Skeletal muscle satellite cell (primary cell): ENCODE measurements at regions not wholly inside any gene's neighbourhood (a gene's known extent, or its start where the extent isn't known, plus 50 kb on each side); places are given as distances from the start of the nearest gene placed in this dataset.
"Not testable (repeated sequence)": the region's sequence is repeated elsewhere in the genome, so short reads cannot be mapped to it uniquely, and the experiment has no call there.

Source experiments
- H3K27me3 ChIP-seq: 2 replicates; pipeline ENCODE4 v1.7.0; 2013; ENCODE audit warnings: low read length; ENCODE audit not compliant: control insufficient read depth, insufficient read depth
- H3K36me3 ChIP-seq: 2 replicates; pipeline ENCODE4 v1.7.0; 2013; ENCODE audit warnings: mild to moderate bottlenecking, control low read depth, low read length; ENCODE audit not compliant: insufficient read depth
- H3K4me1 ChIP-seq: 2 replicates; pipeline ENCODE4 v1.7.0; 2013; ENCODE audit warnings: low read length; ENCODE audit not compliant: control insufficient read depth, insufficient read depth
- H3K4me2 ChIP-seq: 2 replicates; pipeline ENCODE4 v1.7.0; 2013; ENCODE audit warnings: mild to moderate bottlenecking, low read length
- H3K4me3 ChIP-seq: 2 replicates; pipeline ENCODE4 v1.7.0; 2013; ENCODE audit warnings: low read length
- H3K9ac ChIP-seq: 2 replicates; pipeline ENCODE4 v1.7.0; 2013; ENCODE audit warnings: mild to moderate bottlenecking, low read depth, low read length, moderate library complexity
- H3K9me3 ChIP-seq: replicated peaks from 2 replicates; pipeline ENCODE4 v1.7.0; 2013; ENCODE audit warnings: mild to moderate bottlenecking, control low read depth, low read length

- not testable (repeated sequence) for H3K4me1 ChIP-seq
Measured at GRCh38 chr1:149369081-149369480, 105.8 kb upstream of the NBPF19 start.

GRCh38 chr1:149371955-149372354, 102.9 kb upstream of the NBPF19 start:
- H3K9ac ChIP-seq, H3K9me3 ChIP-seq: not testable (repeated sequence)

More at GRCh38 chr1:149369081-149369480, 105.8 kb upstream of the NBPF19 start:
- not testable (repeated sequence) for H3K27me3 ChIP-seq, H3K9me3 ChIP-seq, H3K4me3 ChIP-seq, H3K4me2 ChIP-seq, H3K9ac ChIP-seq, H3K36me3 ChIP-seq

GRCh38 chr1:149378462-149378861, 96.4 kb upstream of the NBPF19 start:
- not testable (repeated sequence) for H3K27me3 ChIP-seq, H3K4me3 ChIP-seq, H3K9me3 ChIP-seq

More at GRCh38 chr1:149371955-149372354, 102.9 kb upstream of the NBPF19 start:
- not testable (repeated sequence) for H3K27me3 ChIP-seq, H3K4me2 ChIP-seq, H3K36me3 ChIP-seq, H3K4me1 ChIP-seq, H3K4me3 ChIP-seq

GRCh38 chr1:149390173-149390926, 84.5 kb upstream of the NBPF19 start:
- not testable (repeated sequence) for H3K36me3 ChIP-seq, H3K9me3 ChIP-seq, H3K27me3 ChIP-seq, H3K4me1 ChIP-seq
- H3K4me3 ChIP-seq = peak overlapping the region; percentile 66
- H3K4me2 ChIP-seq = peak overlapping the region; percentile 75
- peak overlapping the region; percentile 65 for H3K9ac ChIP-seq

More at GRCh38 chr1:149378462-149378861, 96.4 kb upstream of the NBPF19 start:
- not testable (repeated sequence) for H3K4me2 ChIP-seq, H3K4me1 ChIP-seq, H3K9ac ChIP-seq, H3K36me3 ChIP-seq

GRCh38 chr1:149390931-149391330, 83.9 kb upstream of the NBPF19 start:
- H3K27me3 ChIP-seq, H3K36me3 ChIP-seq, H3K4me2 ChIP-seq, H3K9me3 ChIP-seq, H3K4me1 ChIP-seq: not testable (repeated sequence)
- peak overlapping the region; percentile 61 for H3K4me3 ChIP-seq
- peak overlapping the region; percentile 65 for H3K9ac ChIP-seq

GRCh38 chr1:149395802-149396201, 79.0 kb upstream of the NBPF19 start:
- not testable (repeated sequence) for H3K36me3 ChIP-seq, H3K4me2 ChIP-seq, H3K9me3 ChIP-seq, H3K27me3 ChIP-seq, H3K9ac ChIP-seq, H3K4me1 ChIP-seq, H3K4me3 ChIP-seq

- H3K4me1 ChIP-seq, H3K9ac ChIP-seq, H3K36me3 ChIP-seq, H3K4me3 ChIP-seq, H3K27me3 ChIP-seq, H3K9me3 ChIP-seq, H3K4me2 ChIP-seq: not testable (repeated sequence)
Measured at GRCh38 chr1:149398527-149398926, 76.3 kb upstream of the NBPF19 start.

- H3K4me1 ChIP-seq, H3K4me3 ChIP-seq, H3K4me2 ChIP-seq, H3K27me3 ChIP-seq, H3K9me3 ChIP-seq, H3K36me3 ChIP-seq, H3K9ac ChIP-seq: not testable (repeated sequence)
Measured at GRCh38 chr1:149408404-149408803, 66.4 kb upstream of the NBPF19 start.

- H3K4me3 ChIP-seq, H3K4me1 ChIP-seq, H3K9ac ChIP-seq, H3K27me3 ChIP-seq, H3K4me2 ChIP-seq, H3K36me3 ChIP-seq, H3K9me3 ChIP-seq: not testable (repeated sequence)
Measured at GRCh38 chr1:149415373-149415772, 59.5 kb upstream of the NBPF19 start.

- not testable (repeated sequence) for H3K36me3 ChIP-seq, H3K9me3 ChIP-seq, H3K27me3 ChIP-seq, H3K4me3 ChIP-seq, H3K9ac ChIP-seq, H3K4me2 ChIP-seq, H3K4me1 ChIP-seq
Measured at GRCh38 chr1:149418782-149419181, 56.1 kb upstream of the NBPF19 start.

GRCh38 chr1:149423122-149423521, 51.7 kb upstream of the NBPF19 start:
- H3K36me3 ChIP-seq, H3K4me3 ChIP-seq, H3K9ac ChIP-seq, H3K4me1 ChIP-seq, H3K9me3 ChIP-seq, H3K27me3 ChIP-seq: not testable (repeated sequence)
- peak overlapping the region; percentile 47 for H3K4me2 ChIP-seq
